ENCODE measurements at regions not wholly inside any gene's neighbourhood (a gene's known extent, or its start where the extent isn't known, plus 50 kb on each side); places are given as distances from the start of the nearest gene placed in this dataset.

DNA sequence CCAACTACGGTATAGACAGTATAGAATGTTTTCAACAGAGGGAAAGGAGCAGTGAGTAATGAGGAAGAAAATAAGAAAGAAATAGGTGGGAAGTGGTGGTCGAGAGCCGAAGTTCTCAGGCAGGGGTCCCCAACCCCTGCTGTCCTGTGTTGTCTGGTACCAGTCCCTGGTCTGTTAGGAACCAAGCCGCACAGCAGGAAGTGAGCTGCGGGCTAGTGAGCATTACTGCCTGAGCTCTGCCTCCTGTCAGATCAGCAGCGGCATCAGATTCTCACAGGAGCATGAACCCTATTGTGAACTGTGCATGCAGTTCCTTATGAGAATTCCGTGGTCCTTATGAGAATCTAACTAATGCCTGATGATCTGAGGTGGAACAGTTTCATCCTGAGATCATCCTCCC lies 107.3 kb upstream of the PTPRR start:
- no TSS peak for BruUV-seq (replicated peaks)
- H3K4me3 Mint-ChIP-seq (ENCODE audit: unreplicated experiment): no peak overlapping the region
- intact Hi-C loops (cut with micrococcal nuclease; ENCODE audit: unreplicated experiment): loop anchor here (10.0 kb wide), 1 partner anchor 367 kb away; no protein-coding TSS in a partner anchor
- Histone ChIP-seq H3K9me3 (no peaks in the 10 kb centered on the region), H3K27me3 (replicated peaks; ENCODE audit: control insufficient read depth, insufficient read depth, low read length) (no peaks in the 10 kb centered on the region), H3K4me1 (0 out of 2 replicates have a peak, but pooled peaks cover 8% of the 10 kb centered on the region), H3K4me3 (ENCODE audit: low read depth, low read length) (no peak overlapping the region), H3K36me3 (ENCODE audit: control insufficient read depth, insufficient read depth, low read length) (no peaks in the 10 kb centered on the region)
- no peak overlapping the region for H3K27ac Mint-ChIP-seq (ENCODE audit: unreplicated experiment)
- TF ChIP-seq, protein P1, sequence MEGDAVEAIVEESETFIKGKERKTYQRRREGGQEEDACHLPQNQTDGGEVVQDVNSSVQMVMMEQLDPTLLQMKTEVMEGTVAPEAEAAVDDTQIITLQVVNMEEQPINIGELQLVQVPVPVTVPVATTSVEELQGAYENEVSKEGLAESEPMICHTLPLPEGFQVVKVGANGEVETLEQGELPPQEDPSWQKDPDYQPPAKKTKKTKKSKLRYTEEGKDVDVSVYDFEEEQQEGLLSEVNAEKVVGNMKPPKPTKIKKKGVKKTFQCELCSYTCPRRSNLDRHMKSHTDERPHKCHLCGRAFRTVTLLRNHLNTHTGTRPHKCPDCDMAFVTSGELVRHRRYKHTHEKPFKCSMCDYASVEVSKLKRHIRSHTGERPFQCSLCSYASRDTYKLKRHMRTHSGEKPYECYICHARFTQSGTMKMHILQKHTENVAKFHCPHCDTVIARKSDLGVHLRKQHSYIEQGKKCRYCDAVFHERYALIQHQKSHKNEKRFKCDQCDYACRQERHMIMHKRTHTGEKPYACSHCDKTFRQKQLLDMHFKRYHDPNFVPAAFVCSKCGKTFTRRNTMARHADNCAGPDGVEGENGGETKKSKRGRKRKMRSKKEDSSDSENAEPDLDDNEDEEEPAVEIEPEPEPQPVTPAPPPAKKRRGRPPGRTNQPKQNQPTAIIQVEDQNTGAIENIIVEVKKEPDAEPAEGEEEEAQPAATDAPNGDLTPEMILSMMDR (IDR thresholded peaks at IDR 0.05; ENCODE audit: insufficient read depth in 1 of 2, low read depth in 1 of 2, low read length in 1 of 2, severe bottlenecking in 1 of 2, unreplicated experiment in 1 of 2): no peak
- H3K9me3 Mint-ChIP-seq (ENCODE audit: unreplicated experiment): peaks cover 3% of the 10 kb centered on the region
- CTCF ChIA-PET: no interaction called here
- peaks cover 13% of the 10 kb centered on the region for H3K4me1 Mint-ChIP-seq (ENCODE audit: low read depth, unreplicated experiment)
- no peaks in the 10 kb centered on the region for H3K27me3 Mint-ChIP-seq (ENCODE audit: insufficient read depth, unreplicated experiment)
- no peak for DNase-seq
- POLR2A ChIA-PET: no interaction called here
- no peaks in the 10 kb centered on the region for H3K36me3 Mint-ChIP-seq (ENCODE audit: insufficient read depth, unreplicated experiment)

DNA sequence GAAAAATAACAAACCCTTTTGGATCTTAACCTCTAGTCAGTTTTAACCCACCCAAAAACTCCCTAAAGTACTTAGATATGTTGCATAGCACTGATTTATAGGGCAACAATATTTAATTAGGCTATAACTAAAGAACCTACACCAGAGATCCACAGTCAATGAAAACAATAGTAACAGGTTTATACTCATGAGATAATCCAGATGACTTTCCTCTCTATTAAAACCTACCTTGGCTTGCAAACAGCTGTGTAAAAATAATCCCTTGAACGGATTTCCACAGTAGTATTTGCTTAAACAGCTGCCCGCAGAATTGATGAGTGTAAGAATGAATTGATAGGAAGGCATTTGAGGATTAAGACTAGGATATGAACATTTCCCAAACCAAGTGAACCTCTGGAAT lies 104.3 kb upstream of the PTPRR start:
- POLR2A ChIA-PET: no interaction called here
- CTCF ChIA-PET: no interaction called here
- H3K27ac Mint-ChIP-seq (ENCODE audit: unreplicated experiment): no peak overlapping the region

DNA sequence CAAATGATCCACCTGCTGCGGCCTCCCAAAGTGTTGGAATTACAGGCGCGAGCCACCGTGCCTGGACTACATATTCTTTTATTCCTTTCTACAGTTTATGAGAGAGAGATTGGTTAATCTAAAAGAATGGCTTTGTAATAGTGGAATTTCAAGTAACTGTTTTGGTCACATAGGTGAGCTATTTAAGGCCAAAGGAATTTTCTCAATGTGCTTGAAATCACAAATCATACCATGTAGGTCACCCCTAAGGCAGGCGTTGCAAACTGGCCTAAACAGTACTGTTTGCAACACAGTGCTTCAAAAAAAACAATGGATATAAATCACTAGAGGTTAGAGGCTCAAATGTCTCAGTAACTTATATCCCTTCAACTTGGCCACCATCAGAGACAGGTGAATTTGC lies 103.7 kb upstream of the PTPRR start:
- Mint-ChIP-seq H3K4me3 (ENCODE audit: unreplicated experiment) (no peak overlapping the region), H3K27me3 (ENCODE audit: insufficient read depth, unreplicated experiment) (no peaks in the 10 kb centered on the region), H3K27ac (ENCODE audit: unreplicated experiment) (no peak overlapping the region), H3K4me1 (ENCODE audit: low read depth, unreplicated experiment) (peaks cover 8% of the 10 kb centered on the region), H3K9me3 (ENCODE audit: unreplicated experiment) (no peaks in the 10 kb centered on the region), H3K36me3 (ENCODE audit: insufficient read depth, unreplicated experiment) (no peaks in the 10 kb centered on the region)
- H3K36me3 ChIP-seq (ENCODE audit: control insufficient read depth, insufficient read depth, low read length): no peaks in the 10 kb centered on the region
- no peaks in the 10 kb centered on the region for H3K9me3 ChIP-seq
- no peak for DNase-seq
- H3K4me3 ChIP-seq (ENCODE audit: low read depth, low read length): no peak overlapping the region
- POLR2A ChIA-PET: no interaction called here
- TF ChIP-seq, protein P1 (IDR thresholded peaks at IDR 0.05; ENCODE audit: insufficient read depth in 1 of 2, low read depth in 1 of 2, low read length in 1 of 2, severe bottlenecking in 1 of 2, unreplicated experiment in 1 of 2): no peak
- peaks cover 19% of the 10 kb centered on the region for H3K4me1 ChIP-seq
- BruUV-seq (replicated peaks): no TSS peak
- CTCF ChIA-PET: no interaction called here
- H3K27me3 ChIP-seq (replicated peaks; ENCODE audit: control insufficient read depth, insufficient read depth, low read length): no peaks in the 10 kb centered on the region
- intact Hi-C loops (cut with micrococcal nuclease; ENCODE audit: unreplicated experiment): loop anchor here (10.0 kb wide), 1 partner anchor 371 kb away; no protein-coding TSS in a partner anchor

More for the DNA sequence above, 104.3 kb upstream of the PTPRR start:
- no peak overlapping the region for H3K4me3 Mint-ChIP-seq (ENCODE audit: unreplicated experiment)
- no peaks in the 10 kb centered on the region for H3K27me3 Mint-ChIP-seq (ENCODE audit: insufficient read depth, unreplicated experiment)
- no peaks in the 10 kb centered on the region for H3K27me3 ChIP-seq (replicated peaks; ENCODE audit: control insufficient read depth, insufficient read depth, low read length)
- H3K4me1 ChIP-seq: peaks cover 14% of the 10 kb centered on the region
- TF ChIP-seq, protein P1 (IDR thresholded peaks at IDR 0.05; ENCODE audit: insufficient read depth in 1 of 2, low read depth in 1 of 2, low read length in 1 of 2, severe bottlenecking in 1 of 2, unreplicated experiment in 1 of 2): no peak
- no peaks in the 10 kb centered on the region for H3K9me3 ChIP-seq
- no peak for DNase-seq
- no peaks in the 10 kb centered on the region for H3K36me3 ChIP-seq (ENCODE audit: control insufficient read depth, insufficient read depth, low read length)
- H3K36me3 Mint-ChIP-seq (ENCODE audit: insufficient read depth, unreplicated experiment): no peaks in the 10 kb centered on the region
- H3K4me1 Mint-ChIP-seq (ENCODE audit: low read depth, unreplicated experiment): peaks cover 8% of the 10 kb centered on the region
- H3K4me3 ChIP-seq (ENCODE audit: low read depth, low read length): no peak overlapping the region
- intact Hi-C loops (cut with micrococcal nuclease; ENCODE audit: unreplicated experiment): loop anchor here (10.0 kb wide), 1 partner anchor 370 kb away; no protein-coding TSS in a partner anchor
- H3K9me3 Mint-ChIP-seq (ENCODE audit: unreplicated experiment): no peaks in the 10 kb centered on the region
- BruUV-seq (replicated peaks): no TSS peak
